ENCODE measurements at regions not wholly inside any gene's neighbourhood (a gene's known extent, or its start where the extent isn't known, plus 50 kb on each side); places are given as distances from the start of the nearest gene placed in this dataset.
"Not testable (repeated sequence)": the region's sequence is repeated elsewhere in the genome, so short reads cannot be mapped to it uniquely, and the experiment has no call there.

- H3K27ac ChIP-seq (ENCODE audit: low read length) = no peak overlapping the region
- no peak overlapping the region for H3K4me3 ChIP-seq (ENCODE audit: low read length in 2 of 2)
- no peaks in the 10 kb centered on the region for H3K9me3 ChIP-seq (ENCODE audit: control insufficient read depth in 2 of 2, low read length in 2 of 2)
- no peaks in the 10 kb centered on the region for H3K27me3 ChIP-seq (ENCODE audit: control insufficient read depth in 1 of 2, insufficient read depth in 2 of 2, low read length in 2 of 2)
- H3K4me1 ChIP-seq (ENCODE audit: control insufficient read depth, insufficient read depth, low read length) = no peaks in the 10 kb centered on the region
- H3K36me3 ChIP-seq (ENCODE audit: control insufficient read depth in 2 of 2, insufficient read depth in 2 of 2, low read length in 2 of 2) = no peaks in the 10 kb centered on the region
- H3K9ac ChIP-seq (ENCODE audit: low read length in 2 of 2) = no peak overlapping the region
Observed at GRCh38 chr11:37456746-37457145, 858.7 kb upstream of the RAG2 start.

- no peaks in the 10 kb centered on the region for H3K4me1 ChIP-seq (ENCODE audit: control insufficient read depth, insufficient read depth, low read length)
- no peaks in the 10 kb centered on the region for H3K36me3 ChIP-seq (ENCODE audit: control insufficient read depth in 2 of 2, insufficient read depth in 2 of 2, low read length in 2 of 2)
- no peaks in the 10 kb centered on the region for H3K27me3 ChIP-seq (ENCODE audit: control insufficient read depth in 1 of 2, insufficient read depth in 2 of 2, low read length in 2 of 2)
- H3K4me3 ChIP-seq (ENCODE audit: low read length in 2 of 2) = no peak overlapping the region
- H3K27ac ChIP-seq (ENCODE audit: low read length) = no peak overlapping the region
- no peaks in the 10 kb centered on the region for H3K9me3 ChIP-seq (ENCODE audit: control insufficient read depth in 2 of 2, low read length in 2 of 2)
- no peak overlapping the region for H3K9ac ChIP-seq (ENCODE audit: low read length in 2 of 2)
Observed at GRCh38 chr11:37451903-37452302, 853.9 kb upstream of the RAG2 start.

- no peaks in the 10 kb centered on the region for H3K4me1 ChIP-seq (ENCODE audit: control insufficient read depth, insufficient read depth, low read length)
- no peaks in the 10 kb centered on the region for H3K36me3 ChIP-seq (ENCODE audit: control insufficient read depth in 2 of 2, insufficient read depth in 2 of 2, low read length in 2 of 2)
- H3K27ac ChIP-seq (ENCODE audit: low read length) = no peak overlapping the region
- H3K9me3 ChIP-seq (ENCODE audit: control insufficient read depth in 2 of 2, low read length in 2 of 2) = no peaks in the 10 kb centered on the region
- no peaks in the 10 kb centered on the region for H3K27me3 ChIP-seq (ENCODE audit: control insufficient read depth in 1 of 2, insufficient read depth in 2 of 2, low read length in 2 of 2)
- H3K4me3 ChIP-seq (ENCODE audit: low read length in 2 of 2) = no peak overlapping the region
- no peak overlapping the region for H3K9ac ChIP-seq (ENCODE audit: low read length in 2 of 2)
Observed at GRCh38 chr11:37450613-37451012, 852.6 kb upstream of the RAG2 start.

GRCh38 chr11:37449146-37449545 lies 851.1 kb upstream of the RAG2 start:
- Histone ChIP-seq H3K4me3 (ENCODE audit: low read length in 2 of 2) (no peak overlapping the region), H3K9ac (ENCODE audit: low read length in 2 of 2) (no peak overlapping the region), H3K9me3 (ENCODE audit: control insufficient read depth in 2 of 2, low read length in 2 of 2) (no peaks in the 10 kb centered on the region), H3K27me3 (ENCODE audit: control insufficient read depth in 1 of 2, insufficient read depth in 2 of 2, low read length in 2 of 2) (no peaks in the 10 kb centered on the region), H3K36me3 (ENCODE audit: control insufficient read depth in 2 of 2, insufficient read depth in 2 of 2, low read length in 2 of 2) (no peaks in the 10 kb centered on the region), H3K27ac (ENCODE audit: low read length) (no peak overlapping the region), H3K4me1 (ENCODE audit: control insufficient read depth, insufficient read depth, low read length) (no peaks in the 10 kb centered on the region)

GRCh38 chr11:37442576-37442975 lies 844.5 kb upstream of the RAG2 start:
- H3K9me3 ChIP-seq (ENCODE audit: control insufficient read depth in 2 of 2, low read length in 2 of 2) = no peaks in the 10 kb centered on the region

GRCh38 chr11:37431633-37432230 lies 833.7 kb upstream of the RAG2 start:
- H3K27ac ChIP-seq (ENCODE audit: low read length); H3K4me3 ChIP-seq (ENCODE audit: low read length in 2 of 2); H3K9ac ChIP-seq (ENCODE audit: low read length in 2 of 2); H3K9me3 ChIP-seq (ENCODE audit: control insufficient read depth in 2 of 2, low read length in 2 of 2); H3K4me1 ChIP-seq (ENCODE audit: control insufficient read depth, insufficient read depth, low read length); H3K36me3 ChIP-seq (ENCODE audit: control insufficient read depth in 2 of 2, insufficient read depth in 2 of 2, low read length in 2 of 2); H3K27me3 ChIP-seq (ENCODE audit: control insufficient read depth in 1 of 2, insufficient read depth in 2 of 2, low read length in 2 of 2): not testable (repeated sequence)

More at GRCh38 chr11:37442576-37442975, 844.5 kb upstream of the RAG2 start:
- Histone ChIP-seq H3K4me1 (ENCODE audit: control insufficient read depth, insufficient read depth, low read length) (no peaks in the 10 kb centered on the region), H3K27ac (ENCODE audit: low read length) (no peak overlapping the region), H3K36me3 (ENCODE audit: control insufficient read depth in 2 of 2, insufficient read depth in 2 of 2, low read length in 2 of 2) (no peaks in the 10 kb centered on the region), H3K9ac (ENCODE audit: low read length in 2 of 2) (no peak overlapping the region), H3K4me3 (ENCODE audit: low read length in 2 of 2) (no peak overlapping the region), H3K27me3 (ENCODE audit: control insufficient read depth in 1 of 2, insufficient read depth in 2 of 2, low read length in 2 of 2) (no peaks in the 10 kb centered on the region)

- not testable (repeated sequence) for H3K4me1 ChIP-seq (ENCODE audit: control insufficient read depth, insufficient read depth, low read length); H3K36me3 ChIP-seq (ENCODE audit: control insufficient read depth in 2 of 2, insufficient read depth in 2 of 2, low read length in 2 of 2); H3K27me3 ChIP-seq (ENCODE audit: control insufficient read depth in 1 of 2, insufficient read depth in 2 of 2, low read length in 2 of 2); H3K4me3 ChIP-seq (ENCODE audit: low read length in 2 of 2); H3K27ac ChIP-seq (ENCODE audit: low read length); H3K9me3 ChIP-seq (ENCODE audit: control insufficient read depth in 2 of 2, low read length in 2 of 2); H3K9ac ChIP-seq (ENCODE audit: low read length in 2 of 2)
Observed at GRCh38 chr11:37430966-37431632, 833.1 kb upstream of the RAG2 start.

GRCh38 chr11:37422511-37422910 lies 824.5 kb upstream of the RAG2 start:
- Histone ChIP-seq H3K9ac (ENCODE audit: low read length in 2 of 2) (no peak overlapping the region), H3K4me1 (ENCODE audit: control insufficient read depth, insufficient read depth, low read length) (no peaks in the 10 kb centered on the region), H3K4me3 (ENCODE audit: low read length in 2 of 2) (no peak overlapping the region), H3K27ac (ENCODE audit: low read length) (no peak overlapping the region), H3K27me3 (ENCODE audit: control insufficient read depth in 1 of 2, insufficient read depth in 2 of 2, low read length in 2 of 2) (no peaks in the 10 kb centered on the region), H3K9me3 (ENCODE audit: control insufficient read depth in 2 of 2, low read length in 2 of 2) (no peaks in the 10 kb centered on the region), H3K36me3 (ENCODE audit: control insufficient read depth in 2 of 2, insufficient read depth in 2 of 2, low read length in 2 of 2) (no peaks in the 10 kb centered on the region)

GRCh38 chr11:37411289-37411688 lies 813.3 kb upstream of the RAG2 start:
- Histone ChIP-seq H3K4me1 (ENCODE audit: control insufficient read depth, insufficient read depth, low read length) (no peaks in the 10 kb centered on the region), H3K36me3 (ENCODE audit: control insufficient read depth in 2 of 2, insufficient read depth in 2 of 2, low read length in 2 of 2) (no peaks in the 10 kb centered on the region), H3K9ac (ENCODE audit: low read length in 2 of 2) (no peak overlapping the region), H3K4me3 (ENCODE audit: low read length in 2 of 2) (no peak overlapping the region), H3K9me3 (ENCODE audit: control insufficient read depth in 2 of 2, low read length in 2 of 2) (no peaks in the 10 kb centered on the region), H3K27ac (ENCODE audit: low read length) (no peak overlapping the region), H3K27me3 (ENCODE audit: control insufficient read depth in 1 of 2, insufficient read depth in 2 of 2, low read length in 2 of 2) (no peaks in the 10 kb centered on the region)

GRCh38 chr11:37409124-37409523 lies 811.1 kb upstream of the RAG2 start:
- Histone ChIP-seq H3K4me1 (ENCODE audit: control insufficient read depth, insufficient read depth, low read length) (no peaks in the 10 kb centered on the region), H3K9ac (ENCODE audit: low read length in 2 of 2) (no peak overlapping the region), H3K36me3 (ENCODE audit: control insufficient read depth in 2 of 2, insufficient read depth in 2 of 2, low read length in 2 of 2) (no peaks in the 10 kb centered on the region), H3K9me3 (ENCODE audit: control insufficient read depth in 2 of 2, low read length in 2 of 2) (no peaks in the 10 kb centered on the region), H3K4me3 (ENCODE audit: low read length in 2 of 2) (no peak overlapping the region), H3K27ac (ENCODE audit: low read length) (no peak overlapping the region), H3K27me3 (ENCODE audit: control insufficient read depth in 1 of 2, insufficient read depth in 2 of 2, low read length in 2 of 2) (no peaks in the 10 kb centered on the region)

GRCh38 chr11:37407461-37407860 lies 809.4 kb upstream of the RAG2 start:
- H3K4me3 ChIP-seq (ENCODE audit: low read length in 2 of 2) = no peak overlapping the region
- H3K36me3 ChIP-seq (ENCODE audit: control insufficient read depth in 2 of 2, insufficient read depth in 2 of 2, low read length in 2 of 2) = no peaks in the 10 kb centered on the region
- H3K9ac ChIP-seq (ENCODE audit: low read length in 2 of 2) = no peak overlapping the region
- no peak overlapping the region for H3K27ac ChIP-seq (ENCODE audit: low read length)
- no peaks in the 10 kb centered on the region for H3K4me1 ChIP-seq (ENCODE audit: control insufficient read depth, insufficient read depth, low read length)
- no peaks in the 10 kb centered on the region for H3K9me3 ChIP-seq (ENCODE audit: control insufficient read depth in 2 of 2, low read length in 2 of 2)
- no peaks in the 10 kb centered on the region for H3K27me3 ChIP-seq (ENCODE audit: control insufficient read depth in 1 of 2, insufficient read depth in 2 of 2, low read length in 2 of 2)
